Effector CD8-positive, alpha-beta T cell (primary cell): ENCODE measurements at regions not wholly inside any gene's neighbourhood (a gene's known extent, or its start where the extent isn't known, plus 50 kb on each side); places are given as distances from the start of the nearest gene placed in this dataset.

Experiments used
- DNase-seq: peaks from one replicate; lab custom pipeline; 2025; lab: John Stamatoyannopoulos, UW

DNA sequence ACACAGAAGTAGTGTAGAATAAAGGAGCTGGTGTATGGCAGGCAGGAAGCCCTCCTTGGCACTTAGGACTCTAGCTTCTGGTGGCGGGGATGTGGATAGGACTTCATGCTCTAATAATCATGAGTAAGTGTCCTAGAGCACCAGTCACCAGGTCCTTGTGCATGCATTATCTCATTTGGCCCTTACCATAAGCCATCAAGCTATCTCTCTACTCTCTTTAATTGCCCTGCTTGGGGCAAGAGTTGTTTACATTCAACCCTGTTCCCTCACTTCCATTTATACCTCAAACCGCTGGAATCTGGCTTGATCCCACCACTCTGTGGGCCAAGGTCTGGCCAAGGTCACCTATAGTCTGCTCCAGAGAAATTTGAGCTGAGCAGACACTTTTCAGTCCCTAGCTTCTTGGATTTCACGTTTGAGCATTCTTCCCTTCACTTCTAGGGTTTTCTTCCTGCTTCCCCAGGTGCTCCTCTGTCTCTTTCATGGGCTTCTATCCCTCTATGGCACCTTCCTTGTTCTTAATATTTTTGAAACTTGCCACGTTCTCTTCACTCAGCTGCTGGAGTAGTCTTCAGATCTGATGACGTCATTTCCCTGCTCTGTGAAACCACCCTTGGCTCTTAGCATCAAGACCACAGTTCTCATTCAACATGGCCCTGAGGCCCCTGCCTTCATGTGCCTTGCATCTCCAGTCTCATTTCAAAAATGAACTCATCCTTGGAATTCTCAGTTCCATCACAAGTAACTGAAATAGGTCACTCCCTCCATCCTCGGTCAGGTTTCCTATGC, 94.9 kb upstream of the GATA6 start:
- DNase-seq, result no peak

DNA sequence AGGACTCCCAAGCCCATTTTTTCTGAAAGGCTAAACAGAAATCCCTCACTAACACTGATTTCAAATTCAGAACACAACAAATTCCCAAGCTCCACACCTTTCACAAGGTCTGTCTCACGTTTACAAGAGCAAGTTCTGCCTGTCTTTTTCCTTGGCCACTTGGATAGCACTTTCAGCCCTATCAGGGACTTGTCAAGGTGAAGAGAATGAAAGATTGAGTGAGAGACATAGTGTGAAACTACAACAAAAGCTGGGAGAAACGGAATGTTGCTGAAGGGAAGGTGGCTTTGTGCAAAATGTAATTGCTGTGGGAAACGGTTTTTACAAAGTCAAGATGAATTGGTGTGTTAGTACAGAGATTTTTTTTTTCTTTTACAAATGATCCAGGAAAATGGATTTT, 89.4 kb upstream of the GATA6 start:
- no peak for DNase-seq

DNA sequence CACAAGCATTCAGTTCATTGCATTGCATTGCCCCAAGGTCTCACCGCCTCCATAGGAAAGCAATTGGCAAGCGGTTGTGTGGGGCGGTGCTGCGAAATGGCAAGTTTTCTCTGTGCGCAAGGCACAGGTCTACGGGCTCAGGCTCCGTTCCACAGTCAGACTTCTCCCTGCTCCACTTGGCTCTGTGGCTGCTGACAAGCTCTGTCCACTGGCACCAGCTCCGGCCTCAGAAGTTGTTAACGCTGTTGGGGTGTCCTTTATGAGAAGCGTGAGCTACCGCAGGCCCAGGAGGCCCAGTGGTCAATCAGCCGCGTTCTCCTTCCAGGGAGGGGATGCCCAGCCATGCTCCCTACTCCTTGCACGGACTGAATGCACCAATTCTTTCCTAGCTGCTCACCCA, 87.0 kb upstream of the GATA6 start:
- DNase-seq, result no peak

DNA sequence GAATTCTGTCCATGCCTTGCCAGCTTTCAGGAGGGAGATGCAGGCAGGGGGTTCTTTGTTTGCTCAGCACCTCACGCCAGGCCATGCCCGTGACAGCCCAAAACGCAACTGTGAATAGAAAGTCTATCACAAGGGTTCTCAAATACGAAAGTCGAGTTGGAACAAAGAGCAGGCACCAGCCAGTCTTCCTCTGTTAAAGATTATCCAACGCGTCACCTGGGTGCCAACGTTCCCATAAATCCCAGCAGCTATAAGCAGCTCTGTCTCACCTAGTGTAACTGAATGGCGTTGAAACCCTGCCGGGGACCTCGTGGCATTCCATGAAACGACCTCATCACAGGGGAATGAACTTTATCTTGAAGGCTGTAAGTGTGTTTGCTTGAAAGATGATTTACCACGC, 84.8 kb upstream of the GATA6 start:
- no peak for DNase-seq

DNA sequence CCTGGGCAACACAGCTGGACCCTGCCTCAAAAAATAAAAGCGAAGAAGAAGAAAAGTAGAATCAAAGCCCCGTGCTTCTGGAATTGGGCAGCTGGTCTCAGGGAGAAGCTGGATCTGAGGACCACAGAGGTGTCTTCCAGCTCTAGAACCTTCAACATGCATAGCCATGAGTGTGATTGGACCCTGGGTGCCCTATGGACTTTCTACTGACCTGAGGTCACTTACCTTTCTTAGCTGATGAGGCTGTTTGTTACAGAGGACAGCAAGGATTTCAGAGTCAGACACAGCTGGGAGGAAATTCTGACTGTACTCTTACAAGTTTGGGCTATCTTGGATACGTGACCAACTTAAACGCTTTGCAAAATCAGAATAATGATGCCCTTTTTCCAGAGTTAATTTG, 82.4 kb upstream of the GATA6 start:
- DNase-seq, result no peak

DNA sequence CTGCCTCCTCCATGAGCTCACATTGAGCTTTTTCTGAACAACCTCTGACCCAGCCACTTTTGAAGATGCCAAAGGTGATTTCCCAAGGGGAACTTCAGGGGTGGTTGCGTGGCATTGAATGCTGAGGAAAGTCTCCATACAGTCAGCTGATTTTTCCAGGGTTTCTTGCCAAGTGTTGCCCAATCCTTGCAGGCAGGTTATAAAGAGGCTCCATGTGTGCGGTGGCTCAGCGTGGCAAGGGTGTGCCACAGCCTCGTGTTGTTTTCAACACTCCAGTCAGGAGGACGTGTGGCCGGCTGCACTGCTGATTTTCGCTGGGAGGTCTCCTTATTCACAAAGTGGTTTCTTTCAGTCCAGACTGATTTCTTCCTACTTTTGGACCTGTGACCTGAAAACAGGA, 81.4 kb upstream of the GATA6 start:
- no peak for DNase-seq

DNA sequence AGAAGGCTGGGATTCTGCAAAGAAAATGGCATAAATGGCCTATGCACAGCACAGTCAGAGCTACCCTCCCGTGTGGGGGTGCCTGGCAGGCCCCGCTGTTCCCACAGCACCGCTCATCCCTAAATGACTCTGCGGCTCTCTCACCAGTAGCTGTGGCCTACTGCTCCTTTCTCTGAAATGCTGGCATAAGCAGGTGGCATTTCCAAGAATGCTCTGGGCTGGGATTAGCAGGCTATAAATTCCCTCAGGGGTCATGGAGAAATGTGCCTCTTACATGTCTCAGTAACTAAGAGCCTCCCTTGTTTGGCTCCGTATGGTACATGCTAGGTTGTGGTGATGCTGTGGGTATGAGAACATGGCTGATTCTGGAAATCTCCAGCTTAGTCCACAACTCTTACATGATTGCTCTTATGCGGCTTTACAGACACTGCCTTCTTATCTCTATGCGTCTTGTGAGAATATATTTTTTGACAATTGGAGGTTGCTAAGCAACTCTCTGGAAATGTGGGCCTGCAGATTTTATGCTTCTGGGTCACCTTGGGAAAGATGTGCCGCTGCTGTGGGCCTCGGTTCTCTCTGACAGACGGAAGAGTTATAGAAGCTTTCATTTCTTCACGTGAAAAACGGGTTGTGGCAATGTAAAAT, 80.3 kb upstream of the GATA6 start:
- no peak for DNase-seq

DNA sequence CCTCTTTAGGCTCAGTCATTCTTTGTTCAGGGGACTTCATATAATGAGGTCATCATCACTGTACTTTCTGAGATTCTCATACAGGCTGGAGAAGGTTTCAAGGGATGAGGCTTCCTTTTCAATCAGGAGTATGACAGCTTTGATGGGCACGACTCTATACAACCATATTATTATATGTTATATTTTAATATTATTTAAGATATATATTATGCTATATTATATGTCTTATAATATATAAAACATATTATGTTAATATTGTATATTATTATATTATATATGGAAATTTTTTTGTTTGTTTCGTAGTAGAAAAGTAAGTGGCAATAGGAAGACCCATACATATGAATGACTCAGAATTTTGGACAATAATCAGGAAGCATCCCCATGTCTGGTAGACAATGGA, 78.0 kb upstream of the GATA6 start:
- DNase-seq, result no peak

DNA sequence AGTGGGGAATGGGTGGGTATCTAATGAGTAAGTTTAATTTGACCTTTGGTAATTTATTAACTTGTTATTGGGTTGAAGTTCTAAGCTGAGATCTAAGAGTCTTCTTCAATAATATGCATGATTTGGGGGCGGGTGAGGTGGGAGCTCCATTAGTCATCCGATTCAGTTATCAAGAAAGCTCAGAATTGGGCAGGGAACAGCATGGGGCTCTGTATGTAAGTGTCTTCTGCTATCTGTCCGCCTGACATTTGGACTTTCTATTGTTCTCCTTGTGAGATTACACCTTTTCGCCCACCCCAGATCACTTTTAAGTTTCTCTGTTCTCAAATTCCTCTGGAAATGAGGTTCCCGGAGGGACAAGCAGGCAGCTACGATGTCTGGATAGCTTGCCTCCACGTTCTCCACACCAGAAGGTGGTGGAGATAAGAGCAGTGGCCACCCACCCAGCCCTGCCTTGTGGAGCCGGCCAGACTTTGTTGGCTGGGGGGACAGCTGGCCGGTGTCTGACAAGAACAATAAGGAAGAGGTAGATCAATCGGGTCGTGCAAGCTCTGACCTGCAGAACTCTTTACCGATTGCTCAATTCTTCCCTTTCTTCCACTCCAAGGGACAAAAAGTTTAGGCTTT, 75.5 kb upstream of the GATA6 start:
- no peak for DNase-seq

DNA sequence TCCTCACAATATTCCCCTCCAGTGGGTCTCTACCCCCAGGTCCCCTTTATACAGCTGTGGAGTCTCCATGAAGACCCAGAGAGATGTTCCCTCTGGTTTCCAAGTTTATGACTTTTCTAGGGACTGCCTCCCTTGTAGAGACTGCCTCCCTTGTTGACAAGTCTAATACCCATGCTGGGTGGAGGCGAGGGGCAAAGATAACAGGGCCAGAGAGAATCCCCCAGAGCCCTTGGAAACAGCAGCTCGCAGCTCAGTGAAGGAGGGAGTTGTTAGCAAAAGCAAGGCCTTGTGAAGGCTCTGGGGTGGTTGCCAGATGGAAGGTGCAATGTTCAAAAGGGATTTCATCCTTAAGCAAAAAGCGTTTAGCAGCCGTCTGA, 75.0 kb upstream of the GATA6 start:
- DNase-seq, result no peak

DNA sequence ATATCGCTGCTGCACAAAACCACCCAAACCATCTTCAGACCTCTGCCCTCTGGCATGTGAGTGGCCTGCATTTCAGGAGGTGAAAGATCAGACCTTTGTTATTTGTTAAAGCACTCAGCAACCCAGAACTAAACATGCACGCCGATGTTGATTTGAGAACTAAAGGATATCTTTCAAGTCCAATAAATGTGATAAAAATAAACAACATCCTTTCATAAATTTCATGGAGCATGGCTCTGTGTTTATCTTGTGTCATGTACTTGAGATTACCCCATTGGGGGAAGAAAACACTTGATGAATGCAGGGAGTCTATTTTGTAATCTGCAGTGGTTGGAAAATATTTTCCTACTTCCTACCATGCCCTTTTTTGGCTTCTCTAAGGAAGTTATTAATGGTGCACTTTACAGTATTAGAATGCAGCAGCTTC, 70.8 kb upstream of the GATA6 start:
- DNase-seq, result no peak

DNA sequence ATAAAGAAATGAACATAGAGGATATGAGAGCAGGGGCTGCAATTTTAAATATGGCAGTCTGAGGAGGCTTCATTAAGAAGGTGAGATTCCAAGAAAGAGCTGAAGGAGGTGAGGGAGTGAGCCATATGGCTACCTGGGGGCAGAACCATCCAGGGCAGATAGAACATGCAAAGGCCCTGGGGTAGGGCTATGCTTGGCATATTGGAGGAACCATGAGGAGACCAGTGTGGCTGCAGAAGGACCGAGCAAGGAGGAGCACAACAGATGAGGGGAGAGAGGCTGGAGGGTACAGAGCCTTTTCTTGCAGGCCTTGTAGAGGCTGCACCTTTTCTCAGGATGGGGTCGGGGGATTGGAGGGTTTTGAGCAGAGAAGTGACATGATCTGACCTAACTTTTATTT, 69.5 kb upstream of the GATA6 start:
- no peak for DNase-seq

DNA sequence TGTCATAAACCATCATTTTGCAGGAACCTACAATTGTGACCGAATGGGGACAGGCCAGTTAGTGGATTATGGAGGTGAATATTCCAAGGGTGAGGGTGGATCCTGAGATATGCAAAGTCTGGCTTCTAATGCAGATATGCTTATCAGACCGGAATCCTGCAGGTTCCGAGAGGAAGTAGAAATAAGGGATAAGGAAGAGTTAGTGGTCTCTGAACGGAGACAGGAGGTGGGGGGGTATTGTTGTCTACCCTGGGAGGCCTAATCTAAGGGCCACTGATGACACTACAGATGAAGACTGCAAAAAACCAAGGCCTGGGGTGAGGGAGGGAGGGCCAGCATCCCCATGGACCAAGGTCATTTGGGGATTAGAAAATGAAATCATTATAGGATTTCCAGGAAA, 67.7 kb upstream of the GATA6 start:
- no peak for DNase-seq

DNA sequence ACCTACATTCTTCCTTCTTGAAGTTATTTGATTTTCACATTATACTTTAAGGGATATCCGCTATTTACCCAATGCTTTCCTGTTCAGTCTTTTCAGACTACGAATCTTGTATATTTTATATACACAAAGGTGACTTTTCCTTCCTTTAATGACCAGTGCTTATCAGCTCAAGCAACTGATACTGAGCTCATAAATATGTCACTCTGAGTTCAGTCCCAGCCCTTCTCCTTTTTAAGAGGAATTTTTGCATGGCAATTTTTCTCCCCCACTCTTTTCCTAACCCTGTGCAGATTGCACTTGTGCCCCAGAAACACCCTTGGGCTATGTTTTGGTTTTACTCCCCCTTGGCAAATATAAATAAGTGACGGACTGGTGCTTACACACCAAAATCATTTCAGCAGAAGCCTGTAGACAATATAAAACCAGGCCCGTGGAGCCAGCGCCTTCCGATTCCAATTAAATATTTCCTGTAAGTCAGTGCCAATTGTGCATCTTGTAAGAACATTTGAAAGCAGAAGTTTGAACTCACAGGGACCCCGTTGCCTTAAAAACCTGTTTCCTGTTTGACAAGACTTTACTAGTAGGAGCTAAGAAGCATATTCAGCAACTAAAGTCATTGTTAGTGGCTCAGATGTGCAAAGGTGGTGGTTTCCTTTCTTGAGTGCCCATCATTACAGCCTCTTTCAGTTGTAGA, 66.3 kb upstream of the GATA6 start:
- DNase-seq, result no peak

DNA sequence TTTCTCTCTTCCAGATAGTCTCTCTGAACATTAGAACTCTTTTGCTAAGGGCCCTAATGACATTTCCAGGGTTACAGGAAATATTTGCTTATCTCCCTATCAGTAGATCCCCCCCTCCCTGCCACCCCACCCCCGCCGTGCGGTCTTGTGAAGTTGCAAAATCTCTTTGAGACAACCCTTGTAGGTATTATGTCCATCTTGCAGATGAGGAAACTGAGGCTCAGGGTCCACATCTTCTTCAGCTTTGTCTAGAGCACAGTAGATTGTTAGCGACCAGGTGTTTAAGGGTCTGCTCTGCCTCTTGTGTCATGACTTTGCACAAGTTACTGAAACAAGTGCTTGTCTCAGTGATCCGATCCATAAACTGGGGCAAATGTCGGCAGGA, 65.8 kb upstream of the GATA6 start:
- no peak for DNase-seq

DNA sequence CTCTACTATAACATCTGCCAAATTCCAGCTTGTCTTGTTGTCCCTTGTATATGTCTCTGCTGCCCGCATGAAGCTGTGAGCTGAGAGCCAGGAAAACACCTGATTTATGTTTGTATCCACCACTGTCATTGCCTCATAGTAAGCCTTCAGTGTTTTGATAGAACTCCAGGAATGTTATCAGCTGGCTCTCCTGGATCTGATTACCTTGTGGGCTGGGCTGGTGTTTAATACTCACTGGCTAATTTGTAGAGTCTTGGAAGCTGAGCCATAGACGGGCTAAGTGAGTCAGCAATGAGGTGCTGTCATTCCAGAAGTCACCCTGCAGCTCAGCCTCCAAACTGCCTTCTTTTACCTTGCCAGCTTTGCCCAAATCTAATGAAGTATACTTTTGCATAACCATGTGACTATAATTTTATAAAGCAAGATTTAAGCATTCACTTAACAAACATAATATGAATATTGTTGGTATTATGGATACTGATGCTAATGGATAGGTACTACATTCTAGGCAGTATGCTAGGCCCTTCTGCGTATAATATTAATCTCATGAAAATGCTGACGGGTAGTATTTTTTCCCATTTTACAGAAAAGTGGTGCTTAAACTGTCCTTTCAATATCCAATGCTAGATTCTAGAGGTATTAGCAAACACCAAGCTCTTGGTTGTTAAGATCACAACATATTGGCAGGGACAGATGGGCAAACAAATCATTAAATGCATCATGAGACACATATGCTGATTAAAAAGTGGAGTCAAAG, 62.7 kb upstream of the GATA6 start:
- DNase-seq, result no peak

DNA sequence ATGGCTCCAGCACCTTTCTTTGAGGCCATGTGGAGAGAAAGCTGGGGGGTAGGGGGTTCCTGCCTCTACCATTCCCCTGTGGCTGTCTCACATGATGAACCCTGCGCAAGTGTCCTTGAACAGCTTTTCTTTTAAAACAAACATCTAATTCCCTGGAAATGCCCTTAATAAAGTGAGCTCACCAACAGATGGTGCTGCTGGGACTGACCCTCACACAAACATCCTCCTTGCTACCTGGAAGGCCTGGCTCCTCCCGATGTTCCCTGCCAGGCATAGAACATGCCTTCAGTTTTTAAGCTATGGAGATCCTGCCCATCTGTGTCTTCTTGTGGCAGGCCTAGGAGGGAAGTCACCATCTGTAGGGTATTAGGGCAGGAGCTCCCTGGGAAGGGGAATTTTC, 60.7 kb upstream of the GATA6 start:
- DNase-seq, result no peak

DNA sequence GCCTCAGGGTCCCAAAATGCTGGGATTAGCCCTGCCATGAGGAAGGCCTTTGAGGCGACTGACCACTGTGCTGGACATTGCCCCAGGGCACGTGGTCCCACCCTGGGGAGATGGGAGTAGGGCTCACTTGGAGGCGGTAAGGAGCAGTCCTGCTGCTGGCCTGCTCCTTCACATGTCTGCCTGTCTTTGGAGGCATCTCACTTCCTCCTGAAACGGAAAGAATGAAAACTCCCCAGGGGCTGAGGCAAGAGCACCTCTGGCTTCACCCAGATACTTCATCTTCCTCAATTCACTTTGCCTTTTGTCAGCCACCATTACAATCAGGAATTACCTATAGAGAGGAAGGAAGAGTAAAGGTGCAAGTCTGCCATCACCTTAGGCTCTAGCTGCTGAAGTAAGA, 59.9 kb upstream of the GATA6 start:
- DNase-seq, result no peak

DNA sequence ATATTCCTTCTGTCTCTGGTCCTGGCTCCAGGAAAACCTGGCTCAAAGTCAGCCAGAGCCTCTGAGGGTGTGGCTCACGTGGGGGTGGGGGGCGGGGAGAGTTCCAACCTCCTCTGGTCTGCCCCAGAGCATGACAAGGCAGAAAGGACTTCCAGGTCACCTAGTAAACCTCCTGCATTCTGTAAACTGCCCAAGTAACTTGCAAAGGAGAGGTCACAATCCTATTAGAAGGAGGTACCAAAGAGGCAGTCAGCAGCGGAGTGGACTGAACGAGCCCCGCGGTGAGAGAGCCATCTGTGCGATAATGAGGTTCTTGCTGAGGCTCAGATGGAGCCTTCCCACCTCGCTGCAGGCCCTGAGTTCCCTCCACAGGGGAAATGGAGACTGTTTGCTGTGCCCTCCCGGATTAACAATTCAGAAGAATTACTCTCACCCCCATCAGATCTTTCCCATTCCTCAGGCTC, 58.9 kb upstream of the GATA6 start:
- DNase-seq, result no peak

DNA sequence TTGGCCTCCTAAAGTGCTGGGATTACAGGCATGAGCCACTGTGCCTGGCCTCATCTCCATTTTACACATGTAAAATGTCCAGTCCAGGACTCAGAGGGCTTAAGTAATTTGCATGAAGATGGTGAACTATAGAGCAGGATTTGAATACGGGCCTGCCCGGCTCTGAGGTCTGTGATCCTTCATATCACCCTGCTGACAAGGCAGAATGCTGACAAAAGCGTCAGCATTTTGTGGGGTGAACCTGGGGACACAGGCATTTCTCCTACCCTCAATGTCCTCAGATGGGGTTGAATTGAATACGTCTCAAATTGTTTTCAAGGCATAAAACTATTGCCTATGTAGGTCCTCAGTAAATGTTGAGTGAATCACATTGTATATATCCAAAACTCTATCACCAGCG, 57.2 kb upstream of the GATA6 start:
- no peak for DNase-seq

DNA sequence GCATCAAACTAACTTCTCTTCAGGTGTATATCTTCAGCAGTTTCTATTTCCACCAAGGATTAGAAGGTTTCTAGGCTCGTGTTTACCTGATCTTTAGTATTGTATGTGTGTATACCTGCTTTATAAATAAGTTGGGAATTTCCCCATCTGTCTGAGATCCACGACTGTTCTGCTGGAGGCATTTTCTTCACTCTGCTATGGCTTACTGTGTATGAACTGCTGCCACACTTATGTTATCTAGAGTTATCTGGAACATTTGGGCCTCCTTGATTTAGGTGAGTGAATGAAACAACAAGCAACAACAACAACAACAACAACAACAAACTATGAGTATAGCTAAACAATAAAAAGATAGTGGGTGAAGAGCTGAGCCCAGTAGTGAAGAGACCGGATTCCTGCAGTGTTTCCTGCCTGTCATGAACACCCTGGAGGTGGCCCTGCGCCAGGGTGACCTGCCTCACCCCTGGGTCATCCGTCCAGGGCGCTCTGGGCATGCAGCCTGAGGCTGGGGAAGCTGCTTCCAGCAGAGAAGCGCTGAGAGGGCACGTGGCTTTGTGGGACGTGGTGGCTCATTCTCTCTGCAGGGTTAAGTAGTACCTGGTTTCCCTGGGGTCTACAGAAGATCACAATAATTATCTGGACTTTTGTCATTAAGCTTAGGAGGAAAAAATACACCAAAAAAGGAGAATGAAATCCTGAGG, 56.1 kb upstream of the GATA6 start:
- DNase-seq, result no peak
